ENCODE measurements at regions not wholly inside any gene's neighbourhood (a gene's known extent, or its start where the extent isn't known, plus 50 kb on each side); places are given as distances from the start of the nearest gene placed in this dataset.

GRCh38 chr3:43790060-43790459 lies 99.3 kb downstream of the ABHD5 start:
- CTCF ChIA-PET (ENCODE audit: partially characterized antibody) = no interaction called here
- H3K27me3 ChIP-seq (ENCODE audit: insufficient read depth, low read length) = no peaks in the 10 kb centered on the region
- H3K36me3 ChIP-seq (ENCODE audit: insufficient read depth, low read length) = no peaks in the 10 kb centered on the region
- DNase-seq = no peak
- no peaks in the 10 kb centered on the region for H3K4me1 ChIP-seq (ENCODE audit: insufficient read depth, low read length)
- H3K9me3 Mint-ChIP-seq = no peaks in the 10 kb centered on the region
- no peak overlapping the region for H3K4me3 Mint-ChIP-seq
- H3K9me3 ChIP-seq (ENCODE audit: control insufficient read depth in 1 of 2, low read length in 2 of 2) = no peaks in the 10 kb centered on the region
- no peak overlapping the region for H3K27ac Mint-ChIP-seq
- intact Hi-C loops (cut with micrococcal nuclease) = no loop called here
- POLR2A ChIA-PET (ENCODE audit: partially characterized antibody) = no interaction called here
- no peak overlapping the region for H3K4me3 ChIP-seq (ENCODE audit: low read length in 2 of 2)
- no peaks in the 10 kb centered on the region for H3K36me3 Mint-ChIP-seq
- no peak overlapping the region for H3K27ac ChIP-seq (ENCODE audit: low read depth, low read length)
- H3K27me3 Mint-ChIP-seq = peaks cover 0 to 28% of the 10 kb centered on the region in 2 donors
- H3K4me1 Mint-ChIP-seq = no peaks in the 10 kb centered on the region

GRCh38 chr3:43790476-43790875 lies 99.7 kb downstream of the ABHD5 start:
- H3K9me3 Mint-ChIP-seq = no peaks in the 10 kb centered on the region
- peak overlapping the region in 1 of 8 donors; percentile 2 for H3K4me3 Mint-ChIP-seq
- ChIA-PET CTCF (ENCODE audit: partially characterized antibody) (no interaction called here), POLR2A (ENCODE audit: partially characterized antibody) (no interaction called here)
- H3K4me1 Mint-ChIP-seq = no peaks in the 10 kb centered on the region
- H3K27me3 Mint-ChIP-seq = peaks cover 0 to 28% of the 10 kb centered on the region in 2 donors
- Histone ChIP-seq H3K4me1 (ENCODE audit: insufficient read depth, low read length) (no peaks in the 10 kb centered on the region), H3K9me3 (ENCODE audit: control insufficient read depth in 1 of 2, low read length in 2 of 2) (no peaks in the 10 kb centered on the region), H3K4me3 (ENCODE audit: low read length in 2 of 2) (no peak overlapping the region), H3K36me3 (ENCODE audit: insufficient read depth, low read length) (no peaks in the 10 kb centered on the region), H3K27me3 (ENCODE audit: insufficient read depth, low read length) (no peaks in the 10 kb centered on the region), H3K27ac (ENCODE audit: low read depth, low read length) (no peak overlapping the region)
- no peaks in the 10 kb centered on the region for H3K36me3 Mint-ChIP-seq
- no peak overlapping the region for H3K27ac Mint-ChIP-seq
- intact Hi-C loops (cut with micrococcal nuclease) = no loop called here
- DNase-seq = no peak

GRCh38 chr3:43791246-43791645 lies 100.5 kb downstream of the ABHD5 start:
- no peak overlapping the region for H3K4me3 ChIP-seq (ENCODE audit: low read length in 2 of 2)
- no peak overlapping the region for H3K27ac Mint-ChIP-seq
- no peaks in the 10 kb centered on the region for H3K36me3 Mint-ChIP-seq
- H3K27ac ChIP-seq (ENCODE audit: low read depth, low read length) = no peak overlapping the region
- POLR2A ChIA-PET (ENCODE audit: partially characterized antibody) = no interaction called here
- no peaks in the 10 kb centered on the region for H3K9me3 ChIP-seq (ENCODE audit: control insufficient read depth in 1 of 2, low read length in 2 of 2)
- H3K36me3 ChIP-seq (ENCODE audit: insufficient read depth, low read length) = no peaks in the 10 kb centered on the region
- no peaks in the 10 kb centered on the region for H3K9me3 Mint-ChIP-seq
- DNase-seq = no peak
- intact Hi-C loops (cut with micrococcal nuclease) = no loop called here
- H3K27me3 Mint-ChIP-seq = peaks cover 6 to 33% of the 10 kb centered on the region in 2 donors
- CTCF ChIA-PET (ENCODE audit: partially characterized antibody) = interaction anchor here (0.6 kb wide), 1 partner anchor 25 kb away, joined by 3 read pairs; no protein-coding TSS in a partner anchor
- H3K4me1 Mint-ChIP-seq = no peaks in the 10 kb centered on the region
- no peaks in the 10 kb centered on the region for H3K27me3 ChIP-seq (ENCODE audit: insufficient read depth, low read length)
- H3K4me1 ChIP-seq (ENCODE audit: insufficient read depth, low read length) = no peaks in the 10 kb centered on the region
- H3K4me3 Mint-ChIP-seq = no peak overlapping the region

GRCh38 chr3:43792904-43793303 lies 102.2 kb downstream of the ABHD5 start:
- Histone ChIP-seq H3K36me3 (ENCODE audit: insufficient read depth, low read length) (no peaks in the 10 kb centered on the region), H3K27ac (ENCODE audit: low read depth, low read length) (no peak overlapping the region), H3K4me3 (ENCODE audit: low read length in 2 of 2) (no peak overlapping the region), H3K4me1 (ENCODE audit: insufficient read depth, low read length) (no peaks in the 10 kb centered on the region), H3K27me3 (ENCODE audit: insufficient read depth, low read length) (no peaks in the 10 kb centered on the region), H3K9me3 (ENCODE audit: control insufficient read depth in 1 of 2, low read length in 2 of 2) (no peaks in the 10 kb centered on the region)
- POLR2A ChIA-PET (ENCODE audit: partially characterized antibody) = no interaction called here
- Mint-ChIP-seq H3K4me3 (no peak overlapping the region), H3K4me1 (no peaks in the 10 kb centered on the region), H3K27me3 (peaks cover 7 to 34% of the 10 kb centered on the region in 2 donors), H3K9me3 (no peaks in the 10 kb centered on the region), H3K27ac (no peak overlapping the region), H3K36me3 (no peaks in the 10 kb centered on the region)
- CTCF ChIA-PET (ENCODE audit: partially characterized antibody) = interaction anchor here (1.2 kb wide), 1 partner anchor 24 kb away, joined by 3 read pairs; no protein-coding TSS in a partner anchor
- no peak for DNase-seq
- intact Hi-C loops (cut with micrococcal nuclease) = no loop called here

- POLR2A ChIA-PET (ENCODE audit: partially characterized antibody) = no interaction called here
- Histone ChIP-seq H3K4me1 (ENCODE audit: insufficient read depth, low read length) (no peaks in the 10 kb centered on the region), H3K9me3 (ENCODE audit: control insufficient read depth in 1 of 2, low read length in 2 of 2) (no peaks in the 10 kb centered on the region), H3K36me3 (ENCODE audit: insufficient read depth, low read length) (no peaks in the 10 kb centered on the region), H3K4me3 (ENCODE audit: low read length in 2 of 2) (no peak overlapping the region), H3K27me3 (ENCODE audit: insufficient read depth, low read length) (no peaks in the 10 kb centered on the region), H3K27ac (ENCODE audit: low read depth, low read length) (no peak overlapping the region)
- Mint-ChIP-seq H3K4me1 (no peaks in the 10 kb centered on the region), H3K4me3 (no peak overlapping the region), H3K36me3 (no peaks in the 10 kb centered on the region), H3K27me3 (peaks cover 9 to 30% of the 10 kb centered on the region in 2 donors), H3K27ac (no peak overlapping the region), H3K9me3 (no peaks in the 10 kb centered on the region)
- CTCF ChIA-PET (ENCODE audit: partially characterized antibody) = no interaction called here
- DNase-seq = no peak
- intact Hi-C loops (cut with micrococcal nuclease) = no loop called here
Measured at GRCh38 chr3:43793648-43794372, 103.1 kb downstream of the ABHD5 start.

GRCh38 chr3:43794776-43795175 lies 104.0 kb downstream of the ABHD5 start:
- no peaks in the 10 kb centered on the region for H3K4me1 Mint-ChIP-seq
- ChIA-PET CTCF (ENCODE audit: partially characterized antibody) (no interaction called here), POLR2A (ENCODE audit: partially characterized antibody) (no interaction called here)
- no peaks in the 10 kb centered on the region for H3K9me3 Mint-ChIP-seq
- Histone ChIP-seq H3K9me3 (ENCODE audit: control insufficient read depth in 1 of 2, low read length in 2 of 2) (no peaks in the 10 kb centered on the region), H3K36me3 (ENCODE audit: insufficient read depth, low read length) (no peaks in the 10 kb centered on the region), H3K27me3 (ENCODE audit: insufficient read depth, low read length) (no peaks in the 10 kb centered on the region), H3K4me3 (ENCODE audit: low read length in 2 of 2) (no peak overlapping the region), H3K4me1 (ENCODE audit: insufficient read depth, low read length) (no peaks in the 10 kb centered on the region), H3K27ac (ENCODE audit: low read depth, low read length) (no peak overlapping the region)
- intact Hi-C loops (cut with micrococcal nuclease) = no loop called here
- no peak overlapping the region for H3K4me3 Mint-ChIP-seq
- DNase-seq = no peak
- H3K27ac Mint-ChIP-seq = no peak overlapping the region
- H3K27me3 Mint-ChIP-seq = peaks cover 9 to 27% of the 10 kb centered on the region in 2 donors
- H3K36me3 Mint-ChIP-seq = no peaks in the 10 kb centered on the region

- no peak overlapping the region for H3K27ac ChIP-seq (ENCODE audit: low read depth, low read length)
- CTCF ChIA-PET (ENCODE audit: partially characterized antibody) = no interaction called here
- H3K27me3 ChIP-seq (ENCODE audit: insufficient read depth, low read length) = no peaks in the 10 kb centered on the region
- no peaks in the 10 kb centered on the region for H3K36me3 ChIP-seq (ENCODE audit: insufficient read depth, low read length)
- no peaks in the 10 kb centered on the region for H3K9me3 ChIP-seq (ENCODE audit: control insufficient read depth in 1 of 2, low read length in 2 of 2)
- POLR2A ChIA-PET (ENCODE audit: partially characterized antibody) = no interaction called here
- intact Hi-C loops (cut with micrococcal nuclease) = no loop called here
- no peaks in the 10 kb centered on the region for H3K4me1 ChIP-seq (ENCODE audit: insufficient read depth, low read length)
- no peak overlapping the region for H3K4me3 ChIP-seq (ENCODE audit: low read length in 2 of 2)
- DNase-seq = no peak
- Mint-ChIP-seq H3K4me3 (no peak overlapping the region), H3K9me3 (peaks cover 0 to 5% (median 3%) of the 10 kb centered on the region in 8 donors), H3K27ac (no peak overlapping the region), H3K27me3 (peaks cover 9 to 25% of the 10 kb centered on the region in 2 donors), H3K4me1 (no peaks in the 10 kb centered on the region), H3K36me3 (no peaks in the 10 kb centered on the region)
Measured at GRCh38 chr3:43795491-43795890, 104.8 kb downstream of the ABHD5 start.
